Caco-2 (cell line): ENCODE measurements at regions not wholly inside any gene's neighbourhood (a gene's known extent, or its start where the extent isn't known, plus 50 kb on each side); places are given as distances from the start of the nearest gene placed in this dataset.

Source experiments
- BruUV-seq: library from RNA; stranded (reverse); fragments of 400-500 nt; replicated peaks from 2 replicates; lab custom pipeline; 2021; lab: Mats Ljungman, UMichigan
- CTCF ChIA-PET: fragments of 300-600 bp; sonication (Branson Sonifier 250); formaldehyde crosslinking; loops from one replicate; lab custom pipeline; 2022; ENCODE audit warnings: antibody characterized with exemption; lab: Charles Lee
- POLR2A ChIA-PET: fragments of 300-600 bp; sonication (Branson Sonifier 250); formaldehyde crosslinking; loops from one replicate; lab custom pipeline; 2022; ENCODE audit warnings: antibody characterized with exemption; lab: Charles Lee
- DNase-seq, 2 experiments: peaks; one replicate each; pipeline versions ENCODE4 v3.0.0 to v3.0.0-alpha.2; 2020 to 2022
- H3K27me3 ChIP-seq: replicated peaks from 2 replicates; pipeline ENCODE4 v1.6.0; 2011; ENCODE audit warnings: low read length; ENCODE audit not compliant: control insufficient read depth, insufficient read depth
- H3K36me3 ChIP-seq: 2 replicates; pipeline ENCODE4 v1.5.1; 2011; ENCODE audit warnings: low read length; ENCODE audit not compliant: control insufficient read depth, insufficient read depth
- H3K4me1 ChIP-seq: fragments of 250-450 bp; sonication (Bioruptor Pico); 2 replicates; pipeline ENCODE4 v1.5.1; 2020; ENCODE audit warnings: mild to moderate bottlenecking
- H3K4me3 ChIP-seq: 2 replicates; pipeline ENCODE4 v1.5.1; 2011; ENCODE audit warnings: low read depth, mild to moderate bottlenecking, control low read depth, low read length
- H3K9me3 ChIP-seq: fragments of 250-450 bp; sonication (Bioruptor Pico); 2 replicates; pipeline ENCODE4 v1.5.1; 2020; ENCODE audit warnings: mild to moderate bottlenecking, moderate library complexity
- H3K27ac Mint-ChIP-seq: one replicate; pipeline ENCODE4 v1.8.0; 2022; ENCODE audit warnings: mixed read lengths; ENCODE audit not compliant: unreplicated experiment
- H3K27me3 Mint-ChIP-seq: one replicate; pipeline ENCODE4 v1.8.0; 2022; ENCODE audit warnings: mixed read lengths; ENCODE audit not compliant: insufficient read depth, unreplicated experiment
- H3K36me3 Mint-ChIP-seq: one replicate; pipeline ENCODE4 v1.8.0; 2022; ENCODE audit warnings: mild to moderate bottlenecking, mixed read lengths; ENCODE audit not compliant: insufficient read depth, unreplicated experiment
- H3K4me1 Mint-ChIP-seq: one replicate; pipeline ENCODE4 v1.8.0; 2022; ENCODE audit warnings: low read depth, mixed read lengths; ENCODE audit not compliant: unreplicated experiment
- H3K4me3 Mint-ChIP-seq: one replicate; pipeline ENCODE4 v1.8.0; 2022; ENCODE audit warnings: mild to moderate bottlenecking, moderate library complexity, mixed read lengths; ENCODE audit not compliant: unreplicated experiment
- H3K9me3 Mint-ChIP-seq: one replicate; pipeline ENCODE4 v1.8.0; 2022; ENCODE audit warnings: mixed read lengths; ENCODE audit not compliant: unreplicated experiment
- intact Hi-C: fragments of 100-400 bp; cut with micrococcal nuclease; formaldehyde crosslinking; loops from one replicate; pipeline ENCODE4 v1.10.0; 2022; ENCODE audit not compliant: unreplicated experiment
- TF ChIP-seq, protein P1 (sequence below), 2 experiments: fragments of 200-600 bp in 1 of 2; IDR thresholded peaks; 1 replicate in 1 of 2; 2 replicates in 1 of 2; pipeline versions ENCODE4 v1.5.1 to v1.8.0; 2011 to 2022; ENCODE audit warnings: antibody characterized with exemption in 1 of 2, control low read depth in 1 of 2, inconsistent platforms in 1 of 2, low read depth in 1 of 2, low read length in 1 of 2, mild to moderate bottlenecking in 1 of 2, moderate library complexity in 1 of 2; ENCODE audit not compliant: insufficient read depth in 1 of 2, severe bottlenecking in 1 of 2, unreplicated experiment in 1 of 2

DNA sequence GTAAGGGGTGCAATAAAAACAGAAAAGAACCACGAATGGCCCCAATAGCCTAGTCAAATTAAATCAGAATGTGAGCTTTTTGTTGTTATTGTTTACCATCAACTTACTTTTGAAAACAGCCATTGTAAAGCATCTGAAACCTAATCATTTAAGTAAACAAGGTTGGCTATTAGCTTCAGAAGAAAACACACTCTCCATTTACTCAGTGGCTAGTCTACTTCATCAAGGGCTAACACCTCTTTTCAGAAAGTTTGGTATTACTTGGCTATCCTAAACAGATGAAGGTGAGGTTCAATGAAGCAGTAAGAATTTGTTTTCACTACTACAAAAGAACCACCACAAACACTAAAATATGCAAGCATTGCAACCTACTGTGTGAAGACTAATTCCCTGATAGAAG is 398.0 kb downstream of the CDH2 start:
- no peak overlapping the region for H3K4me3 ChIP-seq
- Mint-ChIP-seq H3K4me1 (no peaks in the 10 kb centered on the region), H3K27ac (no peak overlapping the region), H3K36me3 (no peaks in the 10 kb centered on the region), H3K4me3 (no peak overlapping the region), H3K27me3 (no peaks in the 10 kb centered on the region), H3K9me3 (no peaks in the 10 kb centered on the region)
- CTCF ChIA-PET, result no interaction called here
- POLR2A ChIA-PET, result no interaction called here
- H3K36me3 ChIP-seq, result no peaks in the 10 kb centered on the region
- H3K27me3 ChIP-seq, result no peaks in the 10 kb centered on the region
- H3K4me1 ChIP-seq, result no peaks in the 10 kb centered on the region
- TF ChIP-seq, protein P1, sequence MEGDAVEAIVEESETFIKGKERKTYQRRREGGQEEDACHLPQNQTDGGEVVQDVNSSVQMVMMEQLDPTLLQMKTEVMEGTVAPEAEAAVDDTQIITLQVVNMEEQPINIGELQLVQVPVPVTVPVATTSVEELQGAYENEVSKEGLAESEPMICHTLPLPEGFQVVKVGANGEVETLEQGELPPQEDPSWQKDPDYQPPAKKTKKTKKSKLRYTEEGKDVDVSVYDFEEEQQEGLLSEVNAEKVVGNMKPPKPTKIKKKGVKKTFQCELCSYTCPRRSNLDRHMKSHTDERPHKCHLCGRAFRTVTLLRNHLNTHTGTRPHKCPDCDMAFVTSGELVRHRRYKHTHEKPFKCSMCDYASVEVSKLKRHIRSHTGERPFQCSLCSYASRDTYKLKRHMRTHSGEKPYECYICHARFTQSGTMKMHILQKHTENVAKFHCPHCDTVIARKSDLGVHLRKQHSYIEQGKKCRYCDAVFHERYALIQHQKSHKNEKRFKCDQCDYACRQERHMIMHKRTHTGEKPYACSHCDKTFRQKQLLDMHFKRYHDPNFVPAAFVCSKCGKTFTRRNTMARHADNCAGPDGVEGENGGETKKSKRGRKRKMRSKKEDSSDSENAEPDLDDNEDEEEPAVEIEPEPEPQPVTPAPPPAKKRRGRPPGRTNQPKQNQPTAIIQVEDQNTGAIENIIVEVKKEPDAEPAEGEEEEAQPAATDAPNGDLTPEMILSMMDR (IDR thresholded peaks at IDR 0.05; ENCODE audit: insufficient read depth in 1 of 2, low read depth in 1 of 2, low read length in 1 of 2, severe bottlenecking in 1 of 2, unreplicated experiment in 1 of 2), result no peak
- BruUV-seq, result no TSS peak
- H3K9me3 ChIP-seq, result no peaks in the 10 kb centered on the region
- intact Hi-C loops, result loop anchor here (2.0 to 10.0 kb wide), 3 partner anchors 234 to 410 kb away; no protein-coding TSS in a partner anchor
- DNase-seq, result no peak

DNA sequence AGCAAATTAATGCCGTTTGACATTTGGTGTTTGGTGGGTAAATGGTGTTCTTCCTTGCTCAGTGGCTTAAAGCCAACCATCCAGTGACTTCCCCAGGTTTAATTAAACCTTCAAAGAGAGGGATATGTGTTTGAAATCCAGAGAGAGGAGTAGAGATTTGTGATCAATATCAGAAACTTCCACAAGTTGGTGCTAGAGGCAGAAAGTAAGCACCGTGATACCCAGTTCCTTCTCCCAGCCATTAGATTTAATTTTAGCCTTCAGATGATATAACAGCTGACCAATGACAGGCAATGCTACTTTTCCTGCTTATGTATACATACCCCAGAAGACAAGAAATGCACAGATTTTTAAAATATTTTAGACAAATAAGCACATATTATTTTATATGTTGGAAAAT is 398.5 kb downstream of the CDH2 start:
- no TSS peak for BruUV-seq
- intact Hi-C loops, result loop anchor here (2.0 to 10.0 kb wide), 3 partner anchors 234 to 410 kb away; no protein-coding TSS in a partner anchor
- POLR2A ChIA-PET, result no interaction called here

DNA sequence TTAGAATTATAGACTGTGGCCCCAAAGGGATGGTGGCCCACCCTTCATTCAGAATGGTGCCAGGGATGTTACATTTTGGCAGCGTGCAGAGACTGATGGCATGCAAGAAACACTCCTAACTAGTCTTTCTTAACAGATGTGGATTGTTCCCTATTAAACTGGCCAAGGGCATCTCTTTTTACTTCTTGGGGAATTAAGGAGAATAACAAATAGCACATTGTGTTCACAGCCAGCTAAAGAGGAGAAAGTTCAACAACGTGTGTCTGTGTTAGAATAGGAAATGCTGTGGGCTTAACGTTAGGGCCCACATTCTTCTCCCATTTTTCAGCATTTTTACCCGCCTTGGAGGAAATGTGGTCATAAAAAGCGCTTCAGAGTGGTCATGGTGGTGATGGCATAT is 404.8 kb downstream of the CDH2 start:
- TF ChIP-seq, protein P1 (IDR thresholded peaks at IDR 0.05; ENCODE audit: insufficient read depth in 1 of 2, low read depth in 1 of 2, low read length in 1 of 2, severe bottlenecking in 1 of 2, unreplicated experiment in 1 of 2), result no peak
- CTCF ChIA-PET, result no interaction called here
- Mint-ChIP-seq H3K4me3 (no peak overlapping the region), H3K36me3 (no peaks in the 10 kb centered on the region), H3K9me3 (no peaks in the 10 kb centered on the region), H3K4me1 (no peaks in the 10 kb centered on the region), H3K27me3 (no peaks in the 10 kb centered on the region), H3K27ac (no peak overlapping the region)
- no peaks in the 10 kb centered on the region for H3K27me3 ChIP-seq
- H3K9me3 ChIP-seq, result no peaks in the 10 kb centered on the region
- POLR2A ChIA-PET, result no interaction called here
- intact Hi-C loops, result loop anchor here (10.0 kb wide), 1 partner anchor 333 kb away; no protein-coding TSS in a partner anchor
- H3K4me3 ChIP-seq, result no peak overlapping the region
- DNase-seq, result no peak
- BruUV-seq, result no TSS peak
- no peaks in the 10 kb centered on the region for H3K4me1 ChIP-seq
- no peaks in the 10 kb centered on the region for H3K36me3 ChIP-seq

More for the DNA sequence above, 398.5 kb downstream of the CDH2 start:
- Mint-ChIP-seq H3K27me3 (no peaks in the 10 kb centered on the region), H3K36me3 (no peaks in the 10 kb centered on the region), H3K4me3 (no peak overlapping the region), H3K4me1 (no peaks in the 10 kb centered on the region), H3K9me3 (no peaks in the 10 kb centered on the region), H3K27ac (no peak overlapping the region)
- DNase-seq, result no peak
- H3K4me3 ChIP-seq, result no peak overlapping the region
- no peaks in the 10 kb centered on the region for H3K27me3 ChIP-seq
- CTCF ChIA-PET, result no interaction called here
- no peaks in the 10 kb centered on the region for H3K4me1 ChIP-seq
- H3K9me3 ChIP-seq, result no peaks in the 10 kb centered on the region
- no peaks in the 10 kb centered on the region for H3K36me3 ChIP-seq
- TF ChIP-seq, protein P1 (IDR thresholded peaks at IDR 0.05; ENCODE audit: insufficient read depth in 1 of 2, low read depth in 1 of 2, low read length in 1 of 2, severe bottlenecking in 1 of 2, unreplicated experiment in 1 of 2), result peak in 1 of 2 experiments; percentile 35
